ENCODE measurements at regions not wholly inside any gene's neighbourhood (a gene's known extent, or its start where the extent isn't known, plus 50 kb on each side); places are given as distances from the start of the nearest gene placed in this dataset.
A peak's percentile ranks its signal among the peaks of the same experiment; 100 is the strongest.

DNA sequence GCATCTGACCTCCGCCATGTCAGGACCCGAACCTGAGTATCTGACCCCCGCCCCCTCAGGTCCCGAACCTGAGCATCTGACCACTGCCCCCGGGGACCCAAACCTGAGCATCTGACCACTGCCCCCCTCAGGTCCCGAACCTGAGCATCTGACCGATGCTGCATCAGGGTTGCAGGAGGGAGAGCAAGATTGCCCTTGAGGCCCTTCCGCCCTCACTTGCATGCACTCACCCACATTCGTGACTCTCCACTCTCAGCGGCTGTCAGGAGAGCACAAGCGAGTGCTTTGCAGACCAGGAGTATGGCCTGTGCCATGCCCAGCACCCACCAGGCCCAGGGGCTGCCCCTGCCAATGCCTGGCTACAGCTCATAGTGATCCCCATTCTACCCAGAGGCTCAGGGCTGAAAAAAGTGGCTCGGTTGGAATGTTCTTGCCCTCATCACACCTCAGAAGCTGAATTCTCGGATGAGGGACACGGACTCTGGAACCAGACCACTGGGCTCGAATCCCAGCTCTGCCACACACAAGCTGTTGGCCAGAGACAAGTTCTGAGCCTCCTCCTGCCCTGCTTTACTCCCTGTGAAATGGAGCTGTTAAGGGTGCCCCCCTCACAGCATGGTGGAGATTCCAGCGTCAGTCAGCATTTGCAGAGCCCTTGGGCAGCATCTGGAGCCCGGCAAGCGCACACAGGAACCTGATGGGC is 82.1 kb downstream of the DLL1 start:
- peaks cover 0 to 2% (median 0%) of the 10 kb centered on the region in 4 donors for H3K9me3 ChIP-seq (ENCODE audit: control insufficient read depth in 4 of 4, insufficient read depth in 3 of 4, low read length in 3 of 4)
- 89 to 92% methylated on average over 18 of the region's 18 CpGs for WGBS, 2 donors
- H3K9ac ChIP-seq (ENCODE audit: insufficient read depth in 1 of 2, low read length in 2 of 2): no peak overlapping the region
- no peaks in the 10 kb centered on the region for H3K36me3 ChIP-seq (ENCODE audit: control insufficient read depth in 4 of 4, insufficient read depth in 4 of 4, low read length in 4 of 4)
- no peak overlapping the region for H3K4me3 ChIP-seq
- peak in 1 of 3 donors; percentile 7 for DNase-seq
- peaks cover 0 to 33% (median 0%) of the 10 kb centered on the region in 3 donors for H3K27me3 ChIP-seq (ENCODE audit: control insufficient read depth in 3 of 3, insufficient read depth in 3 of 3, low read length in 2 of 3)
- no peak overlapping the region for H3K27ac ChIP-seq (ENCODE audit: low read depth in 1 of 2, low read length in 1 of 2)
- no peak for ATAC-seq (ENCODE audit: insufficient read depth, low FRiP score)
- TF ChIP-seq, protein P1, sequence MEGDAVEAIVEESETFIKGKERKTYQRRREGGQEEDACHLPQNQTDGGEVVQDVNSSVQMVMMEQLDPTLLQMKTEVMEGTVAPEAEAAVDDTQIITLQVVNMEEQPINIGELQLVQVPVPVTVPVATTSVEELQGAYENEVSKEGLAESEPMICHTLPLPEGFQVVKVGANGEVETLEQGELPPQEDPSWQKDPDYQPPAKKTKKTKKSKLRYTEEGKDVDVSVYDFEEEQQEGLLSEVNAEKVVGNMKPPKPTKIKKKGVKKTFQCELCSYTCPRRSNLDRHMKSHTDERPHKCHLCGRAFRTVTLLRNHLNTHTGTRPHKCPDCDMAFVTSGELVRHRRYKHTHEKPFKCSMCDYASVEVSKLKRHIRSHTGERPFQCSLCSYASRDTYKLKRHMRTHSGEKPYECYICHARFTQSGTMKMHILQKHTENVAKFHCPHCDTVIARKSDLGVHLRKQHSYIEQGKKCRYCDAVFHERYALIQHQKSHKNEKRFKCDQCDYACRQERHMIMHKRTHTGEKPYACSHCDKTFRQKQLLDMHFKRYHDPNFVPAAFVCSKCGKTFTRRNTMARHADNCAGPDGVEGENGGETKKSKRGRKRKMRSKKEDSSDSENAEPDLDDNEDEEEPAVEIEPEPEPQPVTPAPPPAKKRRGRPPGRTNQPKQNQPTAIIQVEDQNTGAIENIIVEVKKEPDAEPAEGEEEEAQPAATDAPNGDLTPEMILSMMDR (IDR thresholded peaks at IDR 0.05; ENCODE audit: control extremely low read depth, extremely low read depth): no peak
- H3K4me1 ChIP-seq (ENCODE audit: control insufficient read depth in 5 of 5, insufficient read depth in 5 of 5, low read length in 5 of 5): peaks cover 0 to 6% (median 0%) of the 10 kb centered on the region in 5 donors

DNA sequence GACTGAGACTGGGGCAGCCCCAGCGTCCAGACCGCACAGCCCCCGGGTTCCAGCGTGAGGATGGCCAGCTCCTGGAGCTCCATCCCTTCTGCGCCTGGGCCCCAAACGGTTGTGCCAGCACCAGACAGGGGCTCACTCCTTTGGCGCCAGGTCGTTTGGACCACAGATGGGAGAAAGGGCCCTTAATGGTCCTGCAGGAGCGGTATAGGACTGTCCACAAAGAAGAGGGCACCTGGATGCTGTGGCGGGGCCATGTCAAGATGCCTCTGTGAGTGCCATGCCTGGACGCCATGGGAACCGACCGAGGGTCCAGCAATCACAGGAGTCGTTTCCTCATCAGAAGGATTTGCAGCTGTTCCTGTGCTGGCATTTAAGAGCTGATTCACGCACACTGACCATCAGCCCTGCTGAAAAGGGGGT is 82.7 kb downstream of the DLL1 start:
- TF ChIP-seq, protein P1 (IDR thresholded peaks at IDR 0.05; ENCODE audit: control extremely low read depth, extremely low read depth): no peak
- ATAC-seq (ENCODE audit: insufficient read depth, low FRiP score): no peak
- DNase-seq: no peak
- WGBS, 2 donors: 90 to 95% methylated on average over 15 of the region's 15 CpGs
- peaks cover 0 to 2% (median 0%) of the 10 kb centered on the region in 4 donors for H3K9me3 ChIP-seq (ENCODE audit: control insufficient read depth in 4 of 4, insufficient read depth in 3 of 4, low read length in 3 of 4)
- no peaks in the 10 kb centered on the region for H3K36me3 ChIP-seq (ENCODE audit: control insufficient read depth in 4 of 4, insufficient read depth in 4 of 4, low read length in 4 of 4)
- no peak overlapping the region for H3K4me3 ChIP-seq
- peaks cover 0 to 33% (median 0%) of the 10 kb centered on the region in 3 donors for H3K27me3 ChIP-seq (ENCODE audit: control insufficient read depth in 3 of 3, insufficient read depth in 3 of 3, low read length in 2 of 3)
- H3K9ac ChIP-seq (ENCODE audit: insufficient read depth in 1 of 2, low read length in 2 of 2): no peak overlapping the region
- peaks cover 0 to 6% (median 0%) of the 10 kb centered on the region in 5 donors for H3K4me1 ChIP-seq (ENCODE audit: control insufficient read depth in 5 of 5, insufficient read depth in 5 of 5, low read length in 5 of 5)
- no peak overlapping the region for H3K27ac ChIP-seq (ENCODE audit: low read depth in 1 of 2, low read length in 1 of 2)

DNA sequence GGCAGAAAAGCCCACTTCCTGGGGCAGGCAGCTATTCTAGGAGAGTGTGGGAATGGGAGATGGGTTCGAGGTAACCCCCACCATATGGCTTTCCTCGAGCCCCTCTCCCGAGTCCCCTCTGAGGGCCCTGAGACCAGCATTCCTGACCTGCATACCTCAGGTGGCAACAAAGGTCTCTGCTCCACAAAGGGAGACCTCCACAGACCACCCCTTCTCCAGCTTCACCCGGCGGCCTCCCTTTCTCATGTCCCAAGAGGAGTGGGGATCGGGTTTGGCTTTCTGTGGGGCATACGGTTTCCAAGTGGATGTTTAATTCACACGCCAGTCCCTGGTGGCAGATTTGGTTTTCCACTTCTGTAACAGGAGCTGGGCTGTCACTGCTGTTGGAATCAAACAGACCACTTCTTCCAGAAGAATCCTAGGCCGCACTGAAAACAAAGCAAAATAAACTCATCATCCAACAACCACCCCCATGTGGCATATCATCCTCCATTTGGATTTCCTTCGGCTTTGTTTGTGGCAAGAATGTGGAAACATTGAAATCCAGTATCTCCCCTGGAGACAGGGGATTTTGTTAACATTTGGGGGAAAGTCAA is 83.2 kb downstream of the DLL1 start:
- no peaks in the 10 kb centered on the region for H3K36me3 ChIP-seq (ENCODE audit: control insufficient read depth in 4 of 4, insufficient read depth in 4 of 4, low read length in 4 of 4)
- TF ChIP-seq, protein P1 (IDR thresholded peaks at IDR 0.05; ENCODE audit: control extremely low read depth, extremely low read depth): no peak
- H3K9ac ChIP-seq (ENCODE audit: insufficient read depth in 1 of 2, low read length in 2 of 2): no peak overlapping the region
- no peak for DNase-seq
- H3K27ac ChIP-seq (ENCODE audit: low read depth in 1 of 2, low read length in 1 of 2): no peak overlapping the region
- H3K4me3 ChIP-seq: no peak overlapping the region
- H3K4me1 ChIP-seq (ENCODE audit: control insufficient read depth in 5 of 5, insufficient read depth in 5 of 5, low read length in 5 of 5): peaks cover 0 to 6% (median 2%) of the 10 kb centered on the region in 5 donors
- WGBS, 2 donors: 86 to 88% methylated on average over 10 of the region's 10 CpGs
- no peak for ATAC-seq (ENCODE audit: insufficient read depth, low FRiP score)
- peaks cover 0 to 6% (median 0%) of the 10 kb centered on the region in 4 donors for H3K9me3 ChIP-seq (ENCODE audit: control insufficient read depth in 4 of 4, insufficient read depth in 3 of 4, low read length in 3 of 4)
- H3K27me3 ChIP-seq (ENCODE audit: control insufficient read depth in 3 of 3, insufficient read depth in 3 of 3, low read length in 2 of 3): peaks cover 0 to 33% (median 0%) of the 10 kb centered on the region in 3 donors

All from lung (tissue), 11 donors.